OCI-LY3 (cell line): ENCODE measurements at regions not wholly inside any gene's neighbourhood (a gene's known extent, or its start where the extent isn't known, plus 50 kb on each side); places are given as distances from the start of the nearest gene placed in this dataset.

Source experiments
- H2AFZ ChIP-seq: fragments of 200-600, 300-600 bp; shearing (Covaris generic); 2 replicates; pipeline ENCODE4 v1.6.0; 2014; ENCODE audit warnings: antibody characterized with exemption, low read depth, low read length
- H3K27ac ChIP-seq: fragments of 200-600, 300-600 bp; sonication (generic); 2 replicates; pipeline ENCODE4 v1.5.1; 2014; ENCODE audit warnings: mild to moderate bottlenecking, low read length, moderate library complexity, mixed read lengths
- H3K27me3 ChIP-seq: fragments of 200-600, 300-600 bp; sonication (generic); 2 replicates; pipeline ENCODE4 v1.6.1; 2014; ENCODE audit warnings: low read depth, low read length, mixed read lengths
- H3K36me3 ChIP-seq: fragments of 200-600, 300-600 bp; sonication (generic); replicated peaks from 2 replicates; pipeline ENCODE3; 2014; ENCODE audit warnings: low read depth, low read length, mixed read lengths
- H3K4me1 ChIP-seq: fragments of 300-600, 200-600 bp; sonication (generic); 2 replicates; pipeline ENCODE4 v1.6.1; 2014; ENCODE audit warnings: low read length, mixed read lengths
- H3K4me2 ChIP-seq: fragments of 200-600, 300-600 bp; sonication (generic); 2 replicates; pipeline ENCODE4 v1.6.1; 2014; ENCODE audit warnings: low read length, mixed read lengths
- H3K4me3 ChIP-seq: fragments of 300-600, 200-600 bp; sonication (generic); 2 replicates; pipeline ENCODE4 v1.5.1; 2014; ENCODE audit warnings: antibody characterized with exemption, mild to moderate bottlenecking, low read length, moderate library complexity
- H3K79me2 ChIP-seq: fragments of 300-600, 200-600 bp; shearing (Covaris generic); 2 replicates; pipeline ENCODE4 v1.6.1; 2014; ENCODE audit warnings: mild to moderate bottlenecking, low read length, mixed read lengths
- H3K9ac ChIP-seq: fragments of 300-600, 200-600 bp; shearing (Covaris generic); 2 replicates; pipeline ENCODE4 v1.6.0; 2014; ENCODE audit warnings: mild to moderate bottlenecking, low read length, moderate library complexity
- H3K9me3 ChIP-seq: fragments of 200-600, 300-600 bp; shearing (Covaris generic); 2 replicates; pipeline ENCODE4 v1.6.1; 2014; ENCODE audit warnings: low read length, mixed read lengths; ENCODE audit not compliant: insufficient read depth
- H4K20me1 ChIP-seq: fragments of 200-600, 300-600 bp; sonication (generic); 2 replicates; pipeline ENCODE4 v1.6.1; 2016; ENCODE audit warnings: low read length, mixed read lengths; ENCODE audit not compliant: insufficient read depth
- EZH2phosphoT487 ChIP-seq: fragments of 200-600 bp; shearing (Covaris generic); IDR thresholded peaks from 2 replicates; pipeline ENCODE4 v1.6.1; 2018; ENCODE audit warnings: antibody characterized with exemption, mixed run types, low read depth
- TF ChIP-seq, protein P1 (sequence below): fragments of 200-600, 300-600 bp; sonication (generic); IDR thresholded peaks from 2 replicates; pipeline ENCODE4 v1.5.1; 2014; ENCODE audit warnings: antibody characterized with exemption, low read length, low read depth

DNA sequence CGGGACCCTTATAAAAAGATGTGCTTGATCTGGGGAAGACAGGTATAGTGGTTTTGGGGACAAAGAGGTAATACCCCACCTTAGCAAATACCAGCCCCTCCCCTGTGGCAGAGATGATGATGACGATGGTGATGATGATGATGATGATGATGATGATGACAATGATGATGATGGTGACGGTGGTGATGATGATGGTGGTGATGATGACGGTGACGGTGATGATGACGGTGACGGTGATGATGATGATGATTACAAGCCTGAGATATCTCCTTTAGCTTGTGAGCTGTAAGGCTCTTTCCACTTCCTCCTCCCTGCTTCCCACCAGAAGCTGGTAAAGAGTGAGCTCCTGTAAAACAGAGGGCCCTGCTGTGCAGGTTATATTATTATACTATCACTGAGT lies 89.5 kb upstream of the TMEM45B start:
- TF ChIP-seq, protein P1, sequence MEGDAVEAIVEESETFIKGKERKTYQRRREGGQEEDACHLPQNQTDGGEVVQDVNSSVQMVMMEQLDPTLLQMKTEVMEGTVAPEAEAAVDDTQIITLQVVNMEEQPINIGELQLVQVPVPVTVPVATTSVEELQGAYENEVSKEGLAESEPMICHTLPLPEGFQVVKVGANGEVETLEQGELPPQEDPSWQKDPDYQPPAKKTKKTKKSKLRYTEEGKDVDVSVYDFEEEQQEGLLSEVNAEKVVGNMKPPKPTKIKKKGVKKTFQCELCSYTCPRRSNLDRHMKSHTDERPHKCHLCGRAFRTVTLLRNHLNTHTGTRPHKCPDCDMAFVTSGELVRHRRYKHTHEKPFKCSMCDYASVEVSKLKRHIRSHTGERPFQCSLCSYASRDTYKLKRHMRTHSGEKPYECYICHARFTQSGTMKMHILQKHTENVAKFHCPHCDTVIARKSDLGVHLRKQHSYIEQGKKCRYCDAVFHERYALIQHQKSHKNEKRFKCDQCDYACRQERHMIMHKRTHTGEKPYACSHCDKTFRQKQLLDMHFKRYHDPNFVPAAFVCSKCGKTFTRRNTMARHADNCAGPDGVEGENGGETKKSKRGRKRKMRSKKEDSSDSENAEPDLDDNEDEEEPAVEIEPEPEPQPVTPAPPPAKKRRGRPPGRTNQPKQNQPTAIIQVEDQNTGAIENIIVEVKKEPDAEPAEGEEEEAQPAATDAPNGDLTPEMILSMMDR, result no peak
- no peak for TF ChIP-seq EZH2phosphoT487
- H2AFZ ChIP-seq, result no peak overlapping the region
- H3K9ac ChIP-seq, result no peak overlapping the region
- no peaks in the 10 kb centered on the region for H4K20me1 ChIP-seq
- no peaks in the 10 kb centered on the region for H3K79me2 ChIP-seq
- no peaks in the 10 kb centered on the region for H3K9me3 ChIP-seq
- H3K27me3 ChIP-seq, result peaks cover 12% of the 10 kb centered on the region; the same call in 1 of the 2 replicates
- no peak overlapping the region for H3K27ac ChIP-seq
- H3K4me3 ChIP-seq, result no peak overlapping the region
- no peaks in the 10 kb centered on the region for H3K36me3 ChIP-seq
- H3K4me1 ChIP-seq, result no peaks in the 10 kb centered on the region
- no peak overlapping the region for H3K4me2 ChIP-seq

DNA sequence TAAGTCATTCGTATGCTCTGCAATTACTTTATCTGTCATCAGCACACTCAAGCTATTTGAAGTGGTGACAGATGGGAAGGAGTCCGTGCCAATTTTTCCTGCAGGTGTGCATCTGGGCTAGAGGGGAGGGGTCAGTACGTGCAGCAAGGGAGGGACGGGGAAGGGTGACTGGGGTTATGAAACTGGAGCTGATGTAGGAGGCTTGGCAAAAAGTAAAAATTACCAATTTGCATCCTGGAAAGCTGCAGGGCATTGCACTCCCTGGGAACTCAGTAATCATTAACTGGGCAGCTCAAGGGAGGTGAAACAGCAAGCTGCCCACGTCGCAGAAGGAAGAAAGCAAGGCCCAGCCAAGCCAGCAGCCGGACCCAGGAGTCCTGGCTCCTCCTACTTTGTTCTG lies 87.1 kb upstream of the TMEM45B start:
- Histone ChIP-seq H2AFZ (no peak overlapping the region), H3K9ac (no peak overlapping the region), H3K4me2 (no peak overlapping the region), H3K4me1 (no peaks in the 10 kb centered on the region), H3K27ac (no peak overlapping the region), H3K27me3 (peaks cover 16% of the 10 kb centered on the region; the same call in 1 of the 2 replicates), H3K36me3 (no peaks in the 10 kb centered on the region), H3K79me2 (no peaks in the 10 kb centered on the region), H4K20me1 (no peaks in the 10 kb centered on the region), H3K9me3 (no peaks in the 10 kb centered on the region), H3K4me3 (no peak overlapping the region)
- TF ChIP-seq, protein P1, result no peak
- TF ChIP-seq EZH2phosphoT487, result no peak

DNA sequence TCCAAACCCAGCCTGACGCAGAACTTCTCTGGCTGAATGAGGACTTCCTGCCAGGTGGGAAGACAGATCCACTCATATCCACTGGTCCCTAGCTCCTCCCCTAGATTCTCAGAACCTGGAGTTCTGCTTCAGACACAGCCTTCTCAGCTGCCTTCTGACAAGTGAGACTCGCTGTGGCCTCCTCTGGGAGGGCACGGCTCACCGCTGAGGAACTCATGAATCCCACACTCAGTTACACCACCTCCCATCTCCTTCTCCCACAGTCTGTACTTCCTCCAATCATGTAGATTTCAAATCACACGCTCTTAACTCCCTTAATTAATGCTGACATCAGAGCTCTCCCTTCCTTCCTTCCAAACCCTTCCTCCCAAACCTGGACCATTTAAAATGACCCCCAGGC lies 86.4 kb upstream of the TMEM45B start:
- H2AFZ ChIP-seq, result no peak overlapping the region
- no peak overlapping the region for H3K4me3 ChIP-seq
- no peaks in the 10 kb centered on the region for H3K79me2 ChIP-seq
- no peaks in the 10 kb centered on the region for H3K36me3 ChIP-seq
- no peaks in the 10 kb centered on the region for H3K4me1 ChIP-seq
- no peaks in the 10 kb centered on the region for H3K9me3 ChIP-seq
- no peak overlapping the region for H3K9ac ChIP-seq
- no peak overlapping the region for H3K27ac ChIP-seq
- H3K27me3 ChIP-seq, result peaks cover 16% of the 10 kb centered on the region; the same call in 1 of the 2 replicates
- no peak for TF ChIP-seq EZH2phosphoT487
- TF ChIP-seq, protein P1, result no peak
- no peaks in the 10 kb centered on the region for H4K20me1 ChIP-seq
- H3K4me2 ChIP-seq, result no peak overlapping the region

DNA sequence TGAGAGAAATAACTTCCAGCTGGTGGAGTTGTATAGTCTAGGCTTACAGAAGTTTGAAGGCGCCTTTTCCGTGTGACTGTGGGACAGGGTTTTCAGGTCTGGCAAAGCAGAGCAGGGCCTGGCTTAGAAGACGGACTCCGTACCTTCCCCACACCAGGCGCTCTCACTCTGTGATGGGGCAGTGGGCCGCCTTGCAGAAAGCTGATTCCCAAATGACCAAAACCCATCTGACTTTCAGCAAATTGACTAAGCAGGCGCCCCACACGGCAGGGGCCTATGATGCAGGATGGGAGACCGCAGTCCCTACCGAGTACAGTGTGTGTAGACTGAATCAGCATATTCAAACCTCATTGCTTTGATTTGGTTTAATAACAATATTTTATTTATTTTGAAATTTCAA lies 85.8 kb upstream of the TMEM45B start:
- Histone ChIP-seq H3K79me2 (no peaks in the 10 kb centered on the region), H3K27ac (no peak overlapping the region), H4K20me1 (no peaks in the 10 kb centered on the region), H3K4me3 (no peak overlapping the region), H2AFZ (no peak overlapping the region), H3K9ac (no peak overlapping the region), H3K36me3 (no peaks in the 10 kb centered on the region), H3K4me1 (no peaks in the 10 kb centered on the region), H3K4me2 (no peak overlapping the region), H3K9me3 (no peaks in the 10 kb centered on the region), H3K27me3 (peaks cover 16% of the 10 kb centered on the region; the same call in 1 of the 2 replicates)
- TF ChIP-seq, protein P1, result no peak
- no peak for TF ChIP-seq EZH2phosphoT487
